GM13976 (cell line): ENCODE measurements at regions not wholly inside any gene's neighbourhood (a gene's known extent, or its start where the extent isn't known, plus 50 kb on each side); places are given as distances from the start of the nearest gene placed in this dataset.
"Not testable (repeated sequence)": the region's sequence is repeated elsewhere in the genome, so short reads cannot be mapped to it uniquely, and the experiment has no call there.

Experiments used
- DNase-seq: peaks from one replicate; pipeline ENCODE4 v3.0.0; 2012; ENCODE audit warnings: low spot score
- CTCF ChIP-seq: IDR thresholded peaks from 2 replicates; pipeline ENCODE4 v1.5.1; 2012; ENCODE audit warnings: borderline replicate concordance, mild to moderate bottlenecking; ENCODE audit not compliant: insufficient read depth; ENCODE audit errors: extremely low read depth, missing control alignments, control extremely low read depth
- in situ Hi-C: fragments of 300-500 bp; cut with MboI; formaldehyde crosslinking; loops from one replicate; pipeline ENCODE4 v1.12.0; 2022; ENCODE audit warnings: low sequenced_read_pairs, mixed read lengths, inconsistent platforms; ENCODE audit not compliant: unreplicated experiment

- DNase-seq = no peak
- no peak for TF ChIP-seq CTCF
- in situ Hi-C loops = no loop called here
These were observed 175.0 kb upstream of the COL11A1 start for GRCh38 chr1:103283371-103283770.

GRCh38 chr1:103275725-103276124, 167.4 kb upstream of the COL11A1 start:
- DNase-seq = no peak
- in situ Hi-C loops = no loop called here
- TF ChIP-seq CTCF = no peak

GRCh38 chr1:103274886-103275285, 166.6 kb upstream of the COL11A1 start:
- no peak for DNase-seq
- in situ Hi-C loops = no loop called here
- TF ChIP-seq CTCF = no peak

GRCh38 chr1:103273106-103273505, 164.8 kb upstream of the COL11A1 start:
- no peak for DNase-seq
- in situ Hi-C loops = no loop called here
- no peak for TF ChIP-seq CTCF

GRCh38 chr1:103271471-103271870, 163.1 kb upstream of the COL11A1 start:
- in situ Hi-C loops, DNase-seq: not testable (repeated sequence)

- TF ChIP-seq CTCF = no peak
- no peak for DNase-seq
- in situ Hi-C loops = no loop called here
These were observed 159.6 kb upstream of the COL11A1 start for GRCh38 chr1:103267893-103268292.

- in situ Hi-C loops = no loop called here
- TF ChIP-seq CTCF = no peak
- DNase-seq = no peak
These were observed 158.9 kb upstream of the COL11A1 start for GRCh38 chr1:103267266-103267665.
